ENCODE measurements at regions not wholly inside any gene's neighbourhood (a gene's known extent, or its start where the extent isn't known, plus 50 kb on each side); places are given as distances from the start of the nearest gene placed in this dataset.
A peak's percentile ranks its signal among the peaks of the same experiment; 100 is the strongest.

GRCh38 chr20:39518654-39519053 is 556.5 kb downstream of the DHX35 start:
- no peak for DNase-seq (ENCODE audit: extremely low read depth in 1 of 11, low read depth in 9 of 11, low spot score in 4 of 11)

GRCh38 chr20:39516964-39517363 is 554.8 kb downstream of the DHX35 start:
- DNase-seq (ENCODE audit: extremely low read depth in 1 of 11, low read depth in 9 of 11, low spot score in 4 of 11) = no peak

DNA sequence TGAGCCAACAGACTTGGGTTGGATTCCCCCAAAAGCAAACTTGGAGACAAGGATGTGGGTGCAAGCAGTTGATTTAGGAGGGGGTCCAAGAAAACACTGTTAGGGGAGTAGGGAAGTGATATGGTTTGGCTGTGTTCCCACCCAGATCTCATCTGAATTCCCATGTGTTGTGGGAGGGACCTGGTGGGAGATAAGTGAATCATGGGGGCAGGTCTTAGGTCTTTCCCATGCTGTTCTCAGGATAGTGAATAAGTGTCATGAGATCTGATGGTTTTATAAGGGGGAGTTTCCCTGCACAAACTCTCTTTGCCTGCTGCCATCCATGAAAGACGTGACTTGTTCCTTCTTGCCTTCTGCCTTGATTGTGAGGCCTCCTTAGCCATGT is 542.6 kb downstream of the DHX35 start:
- no peak for DNase-seq (ENCODE audit: extremely low read depth in 1 of 11, low read depth in 9 of 11, low spot score in 4 of 11)

DNA sequence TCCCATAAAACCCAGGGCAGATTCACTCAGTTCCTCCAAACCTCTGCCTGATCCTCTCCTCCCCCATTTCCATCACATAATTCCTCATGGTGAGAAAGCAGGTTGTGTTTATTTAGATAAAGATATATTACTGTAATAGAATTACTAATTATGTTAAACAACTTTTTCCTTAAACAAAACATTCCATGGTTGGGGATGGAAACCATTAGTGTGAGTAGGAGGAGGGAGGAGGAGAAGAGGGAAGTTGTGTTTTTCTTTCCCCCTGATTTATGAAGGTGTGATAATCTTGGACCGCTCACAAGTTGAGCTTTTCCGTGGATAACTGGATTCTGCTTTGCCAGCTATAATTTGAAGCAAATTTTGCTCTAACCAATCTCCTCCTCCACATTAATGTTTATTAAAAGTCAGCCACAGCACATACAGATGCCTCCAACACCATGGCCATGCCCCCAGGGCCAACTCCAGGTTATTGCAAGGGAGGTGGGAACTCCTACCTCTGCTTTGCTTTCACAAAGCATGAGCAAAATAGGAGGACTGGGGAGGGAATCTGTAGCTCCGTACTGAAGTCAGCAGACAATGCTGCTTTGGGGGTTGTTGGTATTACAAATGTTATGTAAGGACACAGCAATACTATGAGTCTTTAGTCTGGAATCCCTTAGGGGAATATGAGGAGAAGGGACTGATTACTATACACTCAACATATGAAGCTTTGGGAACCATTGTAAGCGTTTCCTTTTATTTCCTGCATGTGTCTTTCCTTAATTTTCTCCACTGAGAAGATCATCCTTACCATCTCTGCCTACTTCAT is 542.0 kb downstream of the DHX35 start:
- peak in 8 of 11 donors; percentile 33 to 72 (median 46) for DNase-seq (ENCODE audit: extremely low read depth in 1 of 11, low read depth in 9 of 11, low spot score in 4 of 11)

DNA sequence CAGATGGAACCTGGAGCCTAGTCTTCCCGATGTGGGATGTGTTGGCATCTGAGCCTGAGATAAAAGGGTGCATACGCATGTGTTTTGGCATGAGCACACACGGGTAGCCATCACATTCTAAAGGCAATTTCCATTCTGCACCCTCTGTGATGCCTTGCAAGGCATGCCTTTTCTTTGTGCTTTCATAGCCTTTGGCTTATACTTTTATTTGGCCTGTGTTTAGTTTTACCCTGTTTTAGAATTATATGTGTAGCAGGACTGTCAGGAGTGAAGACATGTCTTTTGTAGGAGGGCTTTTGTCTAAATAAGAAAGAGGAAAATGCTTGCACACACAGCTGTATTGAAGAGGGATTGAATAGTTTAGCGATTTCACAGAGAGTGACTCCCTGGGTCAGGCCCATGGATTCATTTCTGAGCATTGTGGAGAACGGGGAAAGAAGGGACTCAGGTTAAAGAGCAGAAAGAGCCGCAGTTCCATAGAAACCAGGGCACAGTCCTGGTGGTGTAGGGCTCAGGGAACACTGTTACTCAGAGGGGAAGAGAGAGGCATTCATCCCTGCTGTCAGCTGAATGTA is 530.2 kb downstream of the DHX35 start:
- DNase-seq (ENCODE audit: extremely low read depth in 1 of 11, low read depth in 9 of 11, low spot score in 4 of 11) = no peak

DNA sequence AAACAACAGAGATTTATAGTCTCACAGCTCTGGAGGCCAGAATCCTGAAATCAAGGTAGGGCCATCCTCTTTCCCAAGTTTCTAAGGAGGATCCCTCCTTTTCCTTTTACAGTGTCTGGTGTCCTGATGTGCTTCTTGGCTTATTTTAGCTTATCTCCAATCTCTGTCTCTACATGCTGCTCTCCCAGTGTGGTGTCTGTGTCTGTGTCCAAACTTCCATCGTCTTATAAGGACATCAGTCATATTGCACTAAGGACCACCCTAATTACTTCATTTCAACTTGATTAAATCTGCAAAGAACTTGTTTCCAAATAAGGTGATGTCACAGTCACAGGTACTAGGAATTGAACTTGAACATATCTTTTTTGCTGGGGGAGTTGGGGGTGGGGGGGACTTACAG is 529.6 kb downstream of the DHX35 start:
- DNase-seq (ENCODE audit: extremely low read depth in 1 of 11, low read depth in 9 of 11, low spot score in 4 of 11) = no peak

DNA sequence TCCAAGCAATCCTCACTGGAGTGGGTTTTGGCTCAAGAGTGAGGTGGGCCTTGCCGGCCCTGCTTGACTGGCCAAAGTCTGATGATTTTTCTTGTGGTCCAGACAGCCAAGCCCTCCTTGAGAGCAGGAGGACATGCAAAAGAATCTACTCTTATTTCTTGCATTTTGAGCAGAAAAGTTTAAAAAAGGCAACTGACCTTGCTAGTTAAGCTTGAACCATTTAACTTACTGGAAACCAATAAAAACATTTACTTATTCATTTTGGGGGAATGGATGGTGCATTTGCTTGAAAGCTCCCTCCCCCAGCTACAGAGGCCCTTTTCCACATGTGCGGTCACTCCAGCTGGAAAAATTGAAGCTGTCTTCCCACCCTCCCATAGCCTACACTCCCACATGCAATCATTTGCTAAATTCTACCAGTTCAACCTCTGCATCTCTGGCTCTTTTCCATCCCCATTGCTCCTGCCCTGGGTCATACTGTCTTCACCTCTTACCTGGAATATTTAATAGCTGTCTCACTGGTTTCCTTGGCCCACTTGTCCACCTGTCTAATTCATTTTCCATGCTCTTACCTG is 527.9 kb downstream of the DHX35 start:
- peak in 1 of 11 donors; percentile 25 for DNase-seq (ENCODE audit: extremely low read depth in 1 of 11, low read depth in 9 of 11, low spot score in 4 of 11)

DNA sequence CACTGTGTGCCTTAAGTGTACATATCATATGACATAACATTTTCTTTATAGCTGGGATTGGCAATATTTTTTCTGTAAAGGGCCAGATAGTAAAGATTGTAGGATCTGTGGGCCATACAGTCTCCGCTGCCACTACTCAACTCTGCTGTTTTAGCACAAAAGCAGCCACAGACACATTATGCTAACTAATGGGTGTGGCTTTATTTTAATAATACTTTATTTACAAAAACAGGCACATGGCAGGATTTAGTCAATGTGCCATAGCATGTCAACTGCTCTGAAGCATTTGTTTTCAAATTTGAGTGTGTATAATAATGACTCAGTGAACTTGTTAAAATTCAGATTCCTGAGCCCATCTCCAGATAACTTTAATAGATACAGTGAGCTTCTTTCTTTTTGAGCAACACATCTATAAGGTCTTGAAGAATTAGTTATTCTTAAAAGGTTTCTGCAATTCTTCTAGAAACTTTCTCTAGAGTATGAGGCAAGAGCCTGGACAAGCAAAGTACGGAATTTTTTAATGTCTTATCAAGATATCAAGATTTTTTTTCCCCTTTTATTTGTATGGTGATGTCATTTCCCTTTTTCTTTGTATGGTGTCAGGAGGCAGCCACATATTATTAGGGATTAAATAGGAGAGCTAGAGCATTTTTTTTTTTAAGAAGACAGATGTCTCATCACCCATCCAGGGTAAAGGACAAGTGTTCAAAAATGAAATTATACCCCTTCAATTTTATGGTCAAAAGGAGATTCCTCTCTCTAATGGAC is 518.3 kb downstream of the DHX35 start:
- no peak for DNase-seq (ENCODE audit: extremely low read depth in 1 of 11, low read depth in 9 of 11, low spot score in 4 of 11)

- no peak for DNase-seq (ENCODE audit: extremely low read depth in 1 of 11, low read depth in 9 of 11, low spot score in 4 of 11)
These were observed 517.2 kb downstream of the DHX35 start for GRCh38 chr20:39479196-39479810.

GRCh38 chr20:39474879-39475278 is 512.7 kb downstream of the DHX35 start:
- peak in 5 of 11 donors; percentile 29 to 48 (median 40) for DNase-seq (ENCODE audit: extremely low read depth in 1 of 11, low read depth in 9 of 11, low spot score in 4 of 11)

GRCh38 chr20:39473536-39473935 is 511.4 kb downstream of the DHX35 start:
- no peak for DNase-seq (ENCODE audit: extremely low read depth in 1 of 11, low read depth in 9 of 11, low spot score in 4 of 11)

DNA sequence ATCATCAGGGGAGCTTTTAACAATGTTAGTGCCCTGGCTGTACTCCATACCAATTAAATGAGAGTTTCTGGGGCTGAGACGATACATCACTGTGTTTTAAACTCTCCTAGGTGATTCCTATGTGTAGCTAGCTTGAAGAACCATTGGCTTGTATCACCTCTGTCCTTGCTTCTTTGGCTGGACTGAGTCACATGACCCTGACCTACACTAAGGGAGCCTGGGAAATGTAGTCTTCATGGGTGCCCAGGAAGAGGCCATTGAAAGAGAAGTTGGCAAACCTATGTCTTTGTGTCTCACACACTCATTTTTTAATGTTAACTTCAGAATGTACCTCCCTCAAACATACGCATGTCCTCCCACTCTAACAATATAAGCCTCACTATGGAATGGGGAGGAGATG is 506.6 kb downstream of the DHX35 start:
- DNase-seq (ENCODE audit: extremely low read depth in 1 of 11, low read depth in 9 of 11, low spot score in 4 of 11) = no peak

DNA sequence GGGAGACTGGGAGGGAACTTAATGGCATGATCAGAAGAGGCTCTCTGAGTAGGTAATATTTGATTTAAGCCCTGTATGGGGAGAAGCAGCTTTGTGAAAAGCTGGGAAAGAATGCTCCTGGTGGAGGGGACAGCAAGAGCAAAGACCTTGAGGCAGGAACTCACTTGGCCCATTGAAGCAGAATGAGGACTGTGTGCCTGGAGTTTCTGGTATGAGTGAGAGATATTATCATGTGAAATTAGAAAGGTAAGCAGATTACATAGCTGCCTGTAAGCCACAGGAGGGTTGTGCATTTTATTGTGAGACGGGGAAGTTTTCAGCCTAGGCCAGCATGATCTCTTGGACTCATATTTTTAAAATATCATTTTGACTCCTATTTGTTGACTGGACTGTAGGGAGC is 502.1 kb downstream of the DHX35 start:
- no peak for DNase-seq (ENCODE audit: extremely low read depth in 1 of 11, low read depth in 9 of 11, low spot score in 4 of 11)

- DNase-seq (ENCODE audit: extremely low read depth in 1 of 11, low read depth in 9 of 11, low spot score in 4 of 11) = no peak
These were observed 500.3 kb downstream of the DHX35 start for GRCh38 chr20:39462416-39462945.

DNA sequence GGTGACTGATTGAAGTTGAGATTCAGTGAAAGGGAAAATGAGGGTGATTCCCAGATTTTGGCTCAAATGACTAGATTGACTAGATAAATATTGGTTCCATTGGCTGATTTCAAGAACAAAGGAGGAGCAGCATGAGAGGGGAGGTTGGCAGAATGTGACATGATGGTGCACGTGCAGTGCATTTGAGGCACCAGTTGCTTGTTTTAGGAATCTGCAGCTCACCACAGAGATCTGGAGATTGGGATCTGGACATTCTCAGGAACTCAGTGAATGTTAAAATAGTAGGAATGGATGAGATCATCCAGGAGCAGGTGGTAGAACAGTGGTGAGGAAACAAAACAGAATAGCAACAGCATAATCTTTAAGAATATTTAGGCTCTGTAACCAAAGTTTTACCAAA is 496.3 kb downstream of the DHX35 start:
- no peak for DNase-seq (ENCODE audit: extremely low read depth in 1 of 11, low read depth in 9 of 11, low spot score in 4 of 11)

GRCh38 chr20:39453890-39454289 is 491.7 kb downstream of the DHX35 start:
- no peak for DNase-seq (ENCODE audit: extremely low read depth in 1 of 11, low read depth in 9 of 11, low spot score in 4 of 11)

- no peak for DNase-seq (ENCODE audit: extremely low read depth in 1 of 11, low read depth in 9 of 11, low spot score in 4 of 11)
These were observed 490.6 kb downstream of the DHX35 start for GRCh38 chr20:39452583-39453340.

GRCh38 chr20:39451386-39451785 is 489.2 kb downstream of the DHX35 start:
- DNase-seq (ENCODE audit: extremely low read depth in 1 of 11, low read depth in 9 of 11, low spot score in 4 of 11) = no peak

Data from renal cortex interstitium (tissue), 11 donors.